NCI-H128 (cell line): ENCODE measurements at regions not wholly inside any gene's neighbourhood (a gene's known extent, or its start where the extent isn't known, plus 50 kb on each side); places are given as distances from the start of the nearest gene placed in this dataset.

Experiments used
- DNase-seq: peaks from one replicate; lab custom pipeline; 2025; ENCODE audit not compliant: unreplicated experiment; lab: John Stamatoyannopoulos, UW

GRCh38 chr12:71240946-71241345 lies 83.1 kb upstream of the TSPAN8 start:
- DNase-seq, result no peak

GRCh38 chr12:71239731-71240130 lies 81.9 kb upstream of the TSPAN8 start:
- DNase-seq, result no peak

GRCh38 chr12:71237128-71237527 lies 79.3 kb upstream of the TSPAN8 start:
- DNase-seq, result no peak

GRCh38 chr12:71236133-71236660 lies 78.4 kb upstream of the TSPAN8 start:
- no peak for DNase-seq

- no peak for DNase-seq
Measured at GRCh38 chr12:71233083-71233482, 75.3 kb upstream of the TSPAN8 start.

- no peak for DNase-seq
Measured at GRCh38 chr12:71230542-71230941, 72.7 kb upstream of the TSPAN8 start.

- DNase-seq, result no peak
Measured at GRCh38 chr12:71223139-71223538, 65.3 kb upstream of the TSPAN8 start.

- DNase-seq, result no peak
Measured at GRCh38 chr12:71222436-71222835, 64.6 kb upstream of the TSPAN8 start.

GRCh38 chr12:71220260-71220659 lies 62.5 kb upstream of the TSPAN8 start:
- no peak for DNase-seq

GRCh38 chr12:71219224-71219623 lies 61.4 kb upstream of the TSPAN8 start:
- DNase-seq, result no peak

GRCh38 chr12:71218616-71219015 lies 60.8 kb upstream of the TSPAN8 start:
- no peak for DNase-seq

GRCh38 chr12:71216725-71217579 lies 59.2 kb upstream of the TSPAN8 start:
- peak; percentile 11 for DNase-seq

GRCh38 chr12:71214511-71215285 lies 56.9 kb upstream of the TSPAN8 start:
- DNase-seq, result no peak

GRCh38 chr12:71208053-71208685 lies 50.4 kb upstream of the TSPAN8 start:
- DNase-seq, result no peak
